ENCODE measurements at regions not wholly inside any gene's neighbourhood (a gene's known extent, or its start where the extent isn't known, plus 50 kb on each side); places are given as distances from the start of the nearest gene placed in this dataset.

DNA sequence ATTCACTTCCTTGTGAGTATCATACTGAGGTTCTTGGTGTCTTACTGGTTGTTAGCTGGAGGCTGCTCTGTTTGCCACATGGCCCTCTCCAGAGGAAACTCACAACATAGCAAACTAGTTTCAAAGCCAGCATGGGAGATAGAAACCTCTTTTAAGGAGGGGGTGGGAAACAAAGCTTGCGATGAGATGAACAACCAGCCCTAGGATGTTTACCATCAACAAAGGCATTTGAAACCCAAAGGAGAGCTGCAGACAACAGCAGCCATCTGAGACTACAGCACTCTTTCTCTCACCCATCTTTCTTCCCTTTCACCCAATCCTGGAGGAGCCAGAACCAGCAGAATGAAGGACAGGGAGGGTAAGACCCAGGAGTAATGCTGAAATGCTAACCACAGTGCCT, 182.1 kb downstream of the NEBL start:
- no peak overlapping the region for H3K27ac ChIP-seq (ENCODE audit: extremely low read length, insufficient read depth, low read length)
- H2AFZ ChIP-seq (ENCODE audit: low read length) = no peak overlapping the region
- no peaks in the 10 kb centered on the region for H3K27me3 ChIP-seq (ENCODE audit: control insufficient read depth in 1 of 2, insufficient read depth in 2 of 2, low read length in 2 of 2)
- 5% methylated on average over 1 of the region's 1 CpG for WGBS (ENCODE audit: low lambda C conversion rate)
- intact Hi-C loops (cut with micrococcal nuclease; ENCODE audit: unreplicated experiment) = no loop called here
- H3K4me3 ChIP-seq (replicated peaks in 1 of 3; ENCODE audit: insufficient read depth in 1 of 3, low read depth in 2 of 3, low read length in 3 of 3) = no peak overlapping the region
- peaks cover 5% of the 10 kb centered on the region; the same call in 1 of the 2 replicates for H3K9me3 ChIP-seq (ENCODE audit: low read length)
- no TSS peak for BruUV-seq (replicated peaks)
- no peaks in the 10 kb centered on the region for H4K20me1 ChIP-seq (ENCODE audit: insufficient read depth, low read length)
- no peak for DNase-seq (ENCODE audit: low spot score)
- no peak overlapping the region for H3K4me2 ChIP-seq (ENCODE audit: low read depth, low read length)
- H3K9ac ChIP-seq (ENCODE audit: insufficient read depth, low read depth, low read length) = no peak overlapping the region
- no peaks in the 10 kb centered on the region for H3K79me2 ChIP-seq (ENCODE audit: insufficient read depth, low read length)
- TF ChIP-seq SPEN (CRISPR knock-in tag; IDR thresholded peaks at IDR 0.05; ENCODE audit: low read depth) (no peak), ZNF546 (CRISPR knock-in tag; conservative IDR thresholded peaks at IDR 0.05) (no peak), FOXA1 (IDR thresholded peaks at IDR 0.05) (no peak), FOXA1 (CRISPR knock-in tag; IDR thresholded peaks at IDR 0.05) (no peak), ZNF343 (CRISPR knock-in tag; IDR thresholded peaks at IDR 0.05) (no peak), SMAD1 (CRISPR knock-in tag; IDR thresholded peaks at IDR 0.05; ENCODE audit: borderline replicate concordance, low read depth) (no peak), ATRX (CRISPR knock-in tag; IDR thresholded peaks at IDR 0.05; ENCODE audit: borderline replicate concordance) (no peak), MIER2 (CRISPR knock-in tag; IDR thresholded peaks at IDR 0.05) (no peak), SIX4 (CRISPR knock-in tag; IDR thresholded peaks at IDR 0.05) (no peak), RARG (CRISPR knock-in tag; IDR thresholded peaks at IDR 0.05; ENCODE audit: low read depth) (no peak), MAFF (IDR thresholded peaks at IDR 0.05; ENCODE audit: low read depth, low read length) (no peak), SMAD3 (CRISPR knock-in tag; IDR thresholded peaks at IDR 0.05) (no peak), MIER3 (CRISPR knock-in tag; IDR thresholded peaks at IDR 0.05; ENCODE audit: borderline replicate concordance) (no peak), SKI (IDR thresholded peaks at IDR 0.05; ENCODE audit: partially characterized antibody) (no peak)
- TF ChIP-seq, protein P1, sequence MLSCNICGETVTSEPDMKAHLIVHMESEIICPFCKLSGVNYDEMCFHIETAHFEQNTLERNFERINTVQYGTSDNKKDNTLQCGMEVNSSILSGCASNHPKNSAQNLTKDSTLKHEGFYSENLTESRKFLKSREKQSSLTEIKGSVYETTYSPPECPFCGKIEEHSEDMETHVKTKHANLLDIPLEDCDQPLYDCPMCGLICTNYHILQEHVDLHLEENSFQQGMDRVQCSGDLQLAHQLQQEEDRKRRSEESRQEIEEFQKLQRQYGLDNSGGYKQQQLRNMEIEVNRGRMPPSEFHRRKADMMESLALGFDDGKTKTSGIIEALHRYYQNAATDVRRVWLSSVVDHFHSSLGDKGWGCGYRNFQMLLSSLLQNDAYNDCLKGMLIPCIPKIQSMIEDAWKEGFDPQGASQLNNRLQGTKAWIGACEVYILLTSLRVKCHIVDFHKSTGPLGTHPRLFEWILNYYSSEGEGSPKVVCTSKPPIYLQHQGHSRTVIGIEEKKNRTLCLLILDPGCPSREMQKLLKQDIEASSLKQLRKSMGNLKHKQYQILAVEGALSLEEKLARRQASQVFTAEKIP (CRISPR knock-in tag; IDR thresholded peaks at IDR 0.05; ENCODE audit: borderline replicate concordance) = no peak
- TF ChIP-seq, protein P2, sequence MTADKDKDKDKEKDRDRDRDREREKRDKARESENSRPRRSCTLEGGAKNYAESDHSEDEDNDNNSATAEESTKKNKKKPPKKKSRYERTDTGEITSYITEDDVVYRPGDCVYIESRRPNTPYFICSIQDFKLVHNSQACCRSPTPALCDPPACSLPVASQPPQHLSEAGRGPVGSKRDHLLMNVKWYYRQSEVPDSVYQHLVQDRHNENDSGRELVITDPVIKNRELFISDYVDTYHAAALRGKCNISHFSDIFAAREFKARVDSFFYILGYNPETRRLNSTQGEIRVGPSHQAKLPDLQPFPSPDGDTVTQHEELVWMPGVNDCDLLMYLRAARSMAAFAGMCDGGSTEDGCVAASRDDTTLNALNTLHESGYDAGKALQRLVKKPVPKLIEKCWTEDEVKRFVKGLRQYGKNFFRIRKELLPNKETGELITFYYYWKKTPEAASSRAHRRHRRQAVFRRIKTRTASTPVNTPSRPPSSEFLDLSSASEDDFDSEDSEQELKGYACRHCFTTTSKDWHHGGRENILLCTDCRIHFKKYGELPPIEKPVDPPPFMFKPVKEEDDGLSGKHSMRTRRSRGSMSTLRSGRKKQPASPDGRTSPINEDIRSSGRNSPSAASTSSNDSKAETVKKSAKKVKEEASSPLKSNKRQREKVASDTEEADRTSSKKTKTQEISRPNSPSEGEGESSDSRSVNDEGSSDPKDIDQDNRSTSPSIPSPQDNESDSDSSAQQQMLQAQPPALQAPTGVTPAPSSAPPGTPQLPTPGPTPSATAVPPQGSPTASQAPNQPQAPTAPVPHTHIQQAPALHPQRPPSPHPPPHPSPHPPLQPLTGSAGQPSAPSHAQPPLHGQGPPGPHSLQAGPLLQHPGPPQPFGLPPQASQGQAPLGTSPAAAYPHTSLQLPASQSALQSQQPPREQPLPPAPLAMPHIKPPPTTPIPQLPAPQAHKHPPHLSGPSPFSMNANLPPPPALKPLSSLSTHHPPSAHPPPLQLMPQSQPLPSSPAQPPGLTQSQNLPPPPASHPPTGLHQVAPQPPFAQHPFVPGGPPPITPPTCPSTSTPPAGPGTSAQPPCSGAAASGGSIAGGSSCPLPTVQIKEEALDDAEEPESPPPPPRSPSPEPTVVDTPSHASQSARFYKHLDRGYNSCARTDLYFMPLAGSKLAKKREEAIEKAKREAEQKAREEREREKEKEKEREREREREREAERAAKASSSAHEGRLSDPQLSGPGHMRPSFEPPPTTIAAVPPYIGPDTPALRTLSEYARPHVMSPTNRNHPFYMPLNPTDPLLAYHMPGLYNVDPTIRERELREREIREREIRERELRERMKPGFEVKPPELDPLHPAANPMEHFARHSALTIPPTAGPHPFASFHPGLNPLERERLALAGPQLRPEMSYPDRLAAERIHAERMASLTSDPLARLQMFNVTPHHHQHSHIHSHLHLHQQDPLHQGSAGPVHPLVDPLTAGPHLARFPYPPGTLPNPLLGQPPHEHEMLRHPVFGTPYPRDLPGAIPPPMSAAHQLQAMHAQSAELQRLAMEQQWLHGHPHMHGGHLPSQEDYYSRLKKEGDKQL (CRISPR knock-in tag; IDR thresholded peaks at IDR 0.05; ENCODE audit: low read depth) = no peak
- H3K36me3 ChIP-seq (replicated peaks in 1 of 2; ENCODE audit: control insufficient read depth in 1 of 2, insufficient read depth in 2 of 2, low read length in 2 of 2) = no peaks in the 10 kb centered on the region
- ChIA-PET POLR2A (no interaction called here), CTCF (ENCODE audit: low intra/inter-chr PET ratio, low total read pairs) (no interaction called here)
- in situ Hi-C loops (cut with HindIII; ENCODE audit: extremely low pct_ligation_motif_present, low pct_unique_long_range_greater_than_20kb) = no loop called here
- no peaks in the 10 kb centered on the region for H3K4me1 ChIP-seq (ENCODE audit: insufficient read depth, low read length)
- ATAC-seq = no peak
- FAIRE-seq = no peak

Data from HepG2 (cell line).